SK-N-SH (cell line): ENCODE measurements at regions not wholly inside any gene's neighbourhood (a gene's known extent, or its start where the extent isn't known, plus 50 kb on each side); places are given as distances from the start of the nearest gene placed in this dataset.

Experiments
- CTCF ChIA-PET: fragments of 300-600, 350-600 bp; formaldehyde crosslinking; extraction: SDS; loops from one replicate; lab custom pipeline; 2021; lab: Yijun Ruan, JAX
- POLR2A ChIA-PET: fragments of 350-600 bp; sonication (Branson Sonifier 250); formaldehyde crosslinking; extraction: SDS; loops from one replicate; lab custom pipeline; 2020; ENCODE audit warnings: antibody characterized with exemption, inconsistent platforms; lab: Yijun Ruan, JAX
- DNase-seq: peaks from one replicate; pipeline ENCODE4 v3.0.0; 2012
- H2AFZ ChIP-seq: fragments of 200-600 bp; sonication (generic); 2 replicates; pipeline ENCODE4 v1.8.1; 2016; ENCODE audit warnings: antibody characterized with exemption, mild to moderate bottlenecking, low read depth
- H3F3A ChIP-seq: fragments of 200-600 bp; sonication (generic); replicated peaks from 2 replicates; pipeline ENCODE3; 2016; ENCODE audit warnings: antibody characterized with exemption, mild to moderate bottlenecking; ENCODE audit not compliant: insufficient read depth
- H3K27ac ChIP-seq, 2 experiments: fragments of 200-500 bp in 1 of 2; fragments of 200-600 bp in 1 of 2; sonication (Bioruptor generic) in 1 of 2; sonication (generic), shearing (Covaris generic) in 1 of 2; 2 replicates each; pipeline versions ENCODE4 v1.5.1 to v1.6.1; 2014 to 2016; ENCODE audit warnings: low read depth in 2 of 2, inconsistent platforms in 1 of 2, low read length in 1 of 2, mild to moderate bottlenecking in 1 of 2, mixed read lengths in 1 of 2
- H3K27me3 ChIP-seq: fragments of 200-600 bp; sonication (generic), shearing (Covaris generic); 2 replicates; pipeline ENCODE4 v1.6.1; 2016; ENCODE audit warnings: mixed run types; ENCODE audit not compliant: insufficient read depth
- H3K36me3 ChIP-seq, 2 experiments: fragments of 200-500 bp in 1 of 2; fragments of 200-600 bp in 1 of 2; sonication (Bioruptor generic) in 1 of 2; sonication (generic) in 1 of 2; replicated peaks in 1 of 2; 2 replicates each; pipeline versions ENCODE3 to v1.5.1; 2014 to 2016; ENCODE audit warnings: low read length in 1 of 2, mild to moderate bottlenecking in 1 of 2; ENCODE audit not compliant: insufficient read depth in 2 of 2, control insufficient read depth in 1 of 2
- H3K4me1 ChIP-seq, 2 experiments: fragments of 200-500 bp in 1 of 2; fragments of 200-600 bp in 1 of 2; sonication (Bioruptor generic) in 1 of 2; sonication (generic), shearing (Covaris generic) in 1 of 2; 2 replicates each; pipeline versions ENCODE4 v1.5.1 to v1.6.1; 2014 to 2016; ENCODE audit warnings: low read depth in 1 of 2, low read length in 1 of 2, mixed run types in 1 of 2; ENCODE audit not compliant: insufficient read depth in 2 of 2, control insufficient read depth in 1 of 2
- H3K4me2 ChIP-seq: fragments of 200-600 bp; sonication (generic), shearing (Covaris generic); 2 replicates; pipeline ENCODE4 v1.6.1; 2017; ENCODE audit warnings: mixed run types
- H3K4me3 ChIP-seq, 2 experiments: fragments of 200-500 bp in 1 of 2; fragments of 200-600 bp in 1 of 2; sonication (Bioruptor generic) in 1 of 2; sonication (generic), shearing (Covaris generic) in 1 of 2; 2 replicates each; pipeline versions ENCODE4 v1.5.1 to v1.8.1; 2014 to 2016; ENCODE audit warnings: low read depth in 2 of 2, inconsistent platforms in 1 of 2, low read length in 1 of 2, mild to moderate bottlenecking in 1 of 2, mixed read lengths in 1 of 2, moderate library complexity in 1 of 2
- H3K79me2 ChIP-seq: fragments of 200-600 bp; sonication (generic); 2 replicates; pipeline ENCODE4 v1.8.1; 2017; ENCODE audit warnings: mild to moderate bottlenecking; ENCODE audit not compliant: insufficient read depth
- H3K9ac ChIP-seq: fragments of 200-600 bp; sonication (generic); 2 replicates; pipeline ENCODE4 v1.6.1; 2017; ENCODE audit warnings: mixed run types
- H3K9me2 ChIP-seq: fragments of 200-600 bp; sonication (generic); 2 replicates; pipeline ENCODE4 v1.6.1; 2017; ENCODE audit warnings: mixed run types
- H3K9me3 ChIP-seq: fragments of 200-600 bp; sonication (generic); 2 replicates; pipeline ENCODE4 v1.6.1; 2017; ENCODE audit warnings: mixed run types, mild to moderate bottlenecking, moderate library complexity
- H4K20me1 ChIP-seq: fragments of 200-600 bp; sonication (generic); 2 replicates; pipeline ENCODE4 v1.6.1; 2017; ENCODE audit warnings: mild to moderate bottlenecking, mixed run types; ENCODE audit not compliant: insufficient read depth
- CHD2 ChIP-seq: fragments of 150-350 bp; IDR thresholded peaks from 2 replicates; pipeline ENCODE4 v1.6.1; 2018; ENCODE audit warnings: low read length; ENCODE audit not compliant: partially characterized antibody
- EP300 ChIP-seq, 2 experiments: IDR thresholded peaks; 2 replicates each; pipeline versions ENCODE4 v1.4.0 to v1.6.1; 2012; ENCODE audit warnings: borderline replicate concordance in 1 of 2, low read depth in 1 of 2, low read length in 1 of 2
- FOSL2 ChIP-seq: IDR thresholded peaks from 2 replicates; pipeline ENCODE4 v1.4.0; 2012; ENCODE audit warnings: low read depth, mild to moderate bottlenecking, moderate library complexity, borderline replicate concordance
- JUND ChIP-seq: IDR thresholded peaks from 2 replicates; pipeline ENCODE4 v1.4.0; 2012
- MXI1 ChIP-seq: IDR thresholded peaks from 2 replicates; pipeline ENCODE4 v1.6.1; 2012; ENCODE audit warnings: mild to moderate bottlenecking, low read depth, low read length, improper control_type of control experiment
- NFIC ChIP-seq: IDR thresholded peaks from 2 replicates; pipeline ENCODE4 v1.4.0; 2012; ENCODE audit warnings: borderline replicate concordance
- RAD21 ChIP-seq: IDR thresholded peaks from 2 replicates; pipeline ENCODE4 v1.6.1; 2012; ENCODE audit warnings: mild to moderate bottlenecking, low read length
- RCOR1 ChIP-seq: fragments of 150-350 bp; IDR thresholded peaks from 2 replicates; pipeline ENCODE4 v1.6.1; 2017; ENCODE audit warnings: antibody characterized with exemption, low read length
- REST ChIP-seq: IDR thresholded peaks from 2 replicates; pipeline ENCODE4 v1.6.1; 2012; ENCODE audit warnings: mild to moderate bottlenecking, low read depth, low read length, moderate library complexity
- RFX5 ChIP-seq: IDR thresholded peaks from 2 replicates; pipeline ENCODE4 v1.6.1; 2012; ENCODE audit warnings: mild to moderate bottlenecking, improper control_type of control experiment, low read length
- SIN3A ChIP-seq: IDR thresholded peaks from 2 replicates; pipeline ENCODE4 v1.6.1; 2012; ENCODE audit warnings: low read depth, mild to moderate bottlenecking, low read length, moderate library complexity, borderline replicate concordance
- TAF1 ChIP-seq: IDR thresholded peaks from 2 replicates; pipeline ENCODE4 v1.6.1; 2012; ENCODE audit warnings: low read depth, mild to moderate bottlenecking, low read length, moderate library complexity, borderline replicate concordance
- TEAD4 ChIP-seq: IDR thresholded peaks from 2 replicates; pipeline ENCODE4 v1.4.0; 2012; ENCODE audit warnings: mild to moderate bottlenecking, borderline replicate concordance; ENCODE audit not compliant: insufficient read depth
- WGBS: methylation state at CpG from one replicate; pipeline ENCODE4 v1.1.6; 2017; ENCODE audit warnings: low lambda C conversion rate; 5-methylcytosine and 5-hydroxymethylcytosine counted together
- TF ChIP-seq, protein P1 (sequence below): IDR thresholded peaks from 2 replicates; pipeline ENCODE4 v1.4.0; 2012; ENCODE audit warnings: low read depth
- TF ChIP-seq, protein P2 (sequence below): IDR thresholded peaks from 2 replicates; pipeline ENCODE4 v1.4.0; 2012; ENCODE audit warnings: low read depth, borderline replicate concordance

DNA sequence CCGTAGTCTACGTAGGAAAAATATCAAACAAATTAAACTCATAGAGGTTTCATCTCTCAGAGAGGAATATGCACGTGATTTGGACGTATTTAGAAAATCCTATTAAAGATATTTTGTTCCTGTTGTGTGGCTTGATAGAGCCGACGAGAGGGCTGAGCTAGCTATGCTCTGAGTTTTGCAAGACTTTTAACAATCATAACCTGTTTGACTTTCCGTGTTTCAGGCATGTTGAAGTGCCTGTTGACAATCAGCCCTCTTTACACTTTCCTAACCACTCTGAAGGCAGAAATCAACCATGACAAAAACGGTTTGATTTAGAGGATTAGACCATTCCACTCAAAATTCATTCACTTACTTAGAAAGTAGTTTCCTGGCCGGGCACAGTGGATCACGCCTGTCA, 297.3 kb downstream of the ASMT start:
- POLR2A ChIA-PET: no interaction called here
- Histone ChIP-seq H3K4me3 (no peak overlapping the region), H3K4me1 (no peaks in the 10 kb centered on the region), H3K36me3 (no peaks in the 10 kb centered on the region), H3F3A (peaks cover 3% of the 10 kb centered on the region), H2AFZ (no peak overlapping the region; the same call in 1 of the 2 replicates), H3K9me3 (no peaks in the 10 kb centered on the region), H3K9me2 (no peaks in the 10 kb centered on the region), H3K27ac (no peak overlapping the region), H3K79me2 (no peaks in the 10 kb centered on the region), H3K27me3 (no peaks in the 10 kb centered on the region), H3K4me2 (no peak overlapping the region), H3K9ac (no peak overlapping the region), H4K20me1 (no peaks in the 10 kb centered on the region)
- TF ChIP-seq, protein P1, sequence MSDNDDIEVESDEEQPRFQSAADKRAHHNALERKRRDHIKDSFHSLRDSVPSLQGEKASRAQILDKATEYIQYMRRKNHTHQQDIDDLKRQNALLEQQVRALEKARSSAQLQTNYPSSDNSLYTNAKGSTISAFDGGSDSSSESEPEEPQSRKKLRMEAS: no peak
- TF ChIP-seq SIN3A (no peak), NFIC (no peak), FOSL2 (no peak), CHD2 (no peak), RCOR1 (no peak), JUND (no peak), TEAD4 (no peak), RFX5 (no peak), RAD21 (no peak), REST (no peak), MXI1 (no peak), EP300 (IDR thresholded peaks at IDR 0.05; ENCODE audit: borderline replicate concordance in 1 of 2, low read depth in 1 of 2, low read length in 1 of 2) (no peak), TAF1 (no peak)
- TF ChIP-seq, protein P2, sequence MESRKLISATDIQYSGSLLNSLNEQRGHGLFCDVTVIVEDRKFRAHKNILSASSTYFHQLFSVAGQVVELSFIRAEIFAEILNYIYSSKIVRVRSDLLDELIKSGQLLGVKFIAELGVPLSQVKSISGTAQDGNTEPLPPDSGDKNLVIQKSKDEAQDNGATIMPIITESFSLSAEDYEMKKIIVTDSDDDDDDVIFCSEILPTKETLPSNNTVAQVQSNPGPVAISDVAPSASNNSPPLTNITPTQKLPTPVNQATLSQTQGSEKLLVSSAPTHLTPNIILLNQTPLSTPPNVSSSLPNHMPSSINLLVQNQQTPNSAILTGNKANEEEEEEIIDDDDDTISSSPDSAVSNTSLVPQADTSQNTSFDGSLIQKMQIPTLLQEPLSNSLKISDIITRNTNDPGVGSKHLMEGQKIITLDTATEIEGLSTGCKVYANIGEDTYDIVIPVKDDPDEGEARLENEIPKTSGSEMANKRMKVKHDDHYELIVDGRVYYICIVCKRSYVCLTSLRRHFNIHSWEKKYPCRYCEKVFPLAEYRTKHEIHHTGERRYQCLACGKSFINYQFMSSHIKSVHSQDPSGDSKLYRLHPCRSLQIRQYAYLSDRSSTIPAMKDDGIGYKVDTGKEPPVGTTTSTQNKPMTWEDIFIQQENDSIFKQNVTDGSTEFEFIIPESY: no peak
- CTCF ChIA-PET: no interaction called here
- no peak for DNase-seq
- WGBS: 25% methylated on average over 10 of the region's 10 CpGs
